ENCODE measurements at regions not wholly inside any gene's neighbourhood (a gene's known extent, or its start where the extent isn't known, plus 50 kb on each side); places are given as distances from the start of the nearest gene placed in this dataset.
"Not testable (repeated sequence)": the region's sequence is repeated elsewhere in the genome, so short reads cannot be mapped to it uniquely, and the experiment has no call there.

GRCh38 chr13:112174476-112175110, 107.6 kb downstream of the SOX1 start:
- no peak for DNase-seq

GRCh38 chr13:112175162-112176075, 108.5 kb downstream of the SOX1 start:
- no peak for DNase-seq

GRCh38 chr13:112176141-112177119, 109.5 kb downstream of the SOX1 start:
- not testable (repeated sequence) for DNase-seq

- peak; percentile 67 for DNase-seq
These were observed 110.7 kb downstream of the SOX1 start for GRCh38 chr13:112177450-112178288.

GRCh38 chr13:112178769-112179168, 111.8 kb downstream of the SOX1 start:
- no peak for DNase-seq

GRCh38 chr13:112179421-112179820, 112.5 kb downstream of the SOX1 start:
- no peak for DNase-seq

- no peak for DNase-seq
These were observed 113.0 kb downstream of the SOX1 start for GRCh38 chr13:112179995-112180394.

GRCh38 chr13:112181336-112182067, 114.6 kb downstream of the SOX1 start:
- DNase-seq: no peak

- no peak for DNase-seq
These were observed 115.3 kb downstream of the SOX1 start for GRCh38 chr13:112182251-112182650.

- no peak for DNase-seq
These were observed 116.0 kb downstream of the SOX1 start for GRCh38 chr13:112182846-112183531.

- no peak for DNase-seq
These were observed 116.7 kb downstream of the SOX1 start for GRCh38 chr13:112183532-112184090.

- DNase-seq: no peak
These were observed 117.3 kb downstream of the SOX1 start for GRCh38 chr13:112184261-112184660.

- no peak for DNase-seq
These were observed 118.0 kb downstream of the SOX1 start for GRCh38 chr13:112184851-112185371.

GRCh38 chr13:112185466-112185865, 118.5 kb downstream of the SOX1 start:
- DNase-seq: no peak

GRCh38 chr13:112186091-112186490, 119.1 kb downstream of the SOX1 start:
- DNase-seq: no peak

GRCh38 chr13:112187527-112188297, 120.8 kb downstream of the SOX1 start:
- no peak for DNase-seq

- DNase-seq: no peak
These were observed 121.3 kb downstream of the SOX1 start for GRCh38 chr13:112188298-112188610.

- DNase-seq: no peak
These were observed 126.7 kb downstream of the SOX1 start for GRCh38 chr13:112193463-112194166.

Measured in muscle of arm (tissue), 1 donor.